HCT116 (cell line): ENCODE measurements at regions not wholly inside any gene's neighbourhood (a gene's known extent, or its start where the extent isn't known, plus 50 kb on each side); places are given as distances from the start of the nearest gene placed in this dataset.

Experiments
- ATAC-seq: fragments of 200-7000 bp; cut with Tn5 transposase; 2 replicates; pipeline ENCODE4 v1.9.1; 2020; ENCODE audit warnings: mild to moderate bottlenecking, moderate library complexity
- BruUV-seq: library from RNA; stranded (reverse); fragments of 400-500 nt; replicated peaks from 2 replicates; lab custom pipeline; 2021; lab: Mats Ljungman, UMichigan
- CTCF ChIA-PET: fragments of 300-600 bp; sonication (Branson Sonifier 250); formaldehyde crosslinking; loops from one replicate; lab custom pipeline; 2021; ENCODE audit warnings: antibody characterized with exemption; lab: Charles Lee
- POLR2A ChIA-PET: fragments of 300-600, 350-600 bp; sonication (Branson Sonifier 250); formaldehyde crosslinking; loops from one replicate; lab custom pipeline; 2021; ENCODE audit warnings: antibody characterized with exemption; lab: Charles Lee
- RAD21 ChIA-PET, 2 experiments: fragments of 300-600 bp; sonication (Branson Sonifier 250); formaldehyde crosslinking; loops; one replicate each; lab custom pipeline; 2023; ENCODE audit warnings: low total read pairs in 2 of 2; ENCODE audit not compliant: uncharacterized antibody in 2 of 2, unreplicated experiment in 2 of 2, low non-redundant PET in 1 of 2; lab: Charles Lee
- DNase-seq: peaks from one replicate; pipeline ENCODE4 v3.0.0-alpha.2; 2010; ENCODE audit warnings: low read depth, low spot score
- H2AFZ ChIP-seq: fragments of 200-600 bp; shearing (Covaris generic), sonication (generic); 2 replicates; pipeline ENCODE4 v1.6.1; 2017; ENCODE audit warnings: low read depth, mixed run types, mixed read lengths, antibody characterized with exemption, low read length; ENCODE audit not compliant: poor library complexity, severe bottlenecking
- H3K27ac ChIP-seq: 2 replicates; pipeline ENCODE4 v1.5.1; 2012; ENCODE audit warnings: low read depth, low read length
- H3K27me3 ChIP-seq: fragments of 200-600 bp; sonication (generic); 2 replicates; pipeline ENCODE4 v1.6.1; 2016; ENCODE audit warnings: mixed run types, low read length, mixed read lengths; ENCODE audit not compliant: insufficient read depth
- H3K36me3 ChIP-seq, 2 experiments: fragments of 200-500 bp in 1 of 2; fragments of 200-600 bp in 1 of 2; sonication (Bioruptor generic) in 1 of 2; sonication (generic) in 1 of 2; 2 replicates each; pipeline versions ENCODE4 v1.5.1 to v1.6.1; 2014 to 2016; ENCODE audit warnings: low read length in 2 of 2, inconsistent platforms in 1 of 2, mixed read lengths in 1 of 2, mixed run types in 1 of 2; ENCODE audit not compliant: insufficient read depth in 2 of 2, control insufficient read depth in 1 of 2
- H3K4me1 ChIP-seq, 2 experiments: fragments of 200-600 bp in 1 of 2; sonication (generic) in 1 of 2; 2 replicates each; pipeline versions ENCODE4 v1.5.1 to v1.6.1; 2012 to 2017; ENCODE audit warnings: low read length in 2 of 2, inconsistent platforms in 1 of 2, mild to moderate bottlenecking in 1 of 2, mixed read lengths in 1 of 2, mixed run types in 1 of 2, moderate library complexity in 1 of 2; ENCODE audit not compliant: insufficient read depth in 2 of 2, control insufficient read depth in 1 of 2
- H3K4me2 ChIP-seq: fragments of 200-600 bp; sonication (generic); 2 replicates; pipeline ENCODE4 v1.6.1; 2017; ENCODE audit warnings: mixed run types, low read length, mixed read lengths
- H3K4me3 ChIP-seq, 2 experiments: fragments of 200-600 bp in 1 of 2; sonication (generic) in 1 of 2; replicated peaks in 1 of 2; 2 replicates each; pipeline ENCODE4 v1.5.1; 2011 to 2016; ENCODE audit warnings: low read length in 2 of 2, control low read depth in 1 of 2, low read depth in 1 of 2, mild to moderate bottlenecking in 1 of 2, mixed read lengths in 1 of 2, mixed run types in 1 of 2
- H3K79me2 ChIP-seq: fragments of 200-600 bp; sonication (generic); 2 replicates; pipeline ENCODE4 v1.6.1; 2017; ENCODE audit warnings: mild to moderate bottlenecking, mixed run types, low read length, moderate library complexity, mixed read lengths; ENCODE audit not compliant: insufficient read depth
- H3K9ac ChIP-seq: fragments of 200-600 bp; sonication (generic); 2 replicates; pipeline ENCODE4 v1.6.1; 2016; ENCODE audit warnings: low read length, mixed read lengths
- H3K9me2 ChIP-seq: fragments of 200-600 bp; sonication (generic), shearing (Covaris generic); 2 replicates; pipeline ENCODE4 v1.6.1; 2017; ENCODE audit warnings: mixed run types, mild to moderate bottlenecking, moderate library complexity; ENCODE audit not compliant: insufficient read depth
- H3K9me3 ChIP-seq, 2 experiments: fragments of 200-500 bp in 1 of 2; fragments of 200-600 bp in 1 of 2; sonication (Bioruptor generic) in 1 of 2; sonication (generic) in 1 of 2; 2 replicates each; pipeline ENCODE4 v1.6.1; 2014 to 2017; ENCODE audit warnings: low read length in 2 of 2, mixed read lengths in 2 of 2, inconsistent platforms in 1 of 2, low read depth in 1 of 2, mild to moderate bottlenecking in 1 of 2, mixed run types in 1 of 2, moderate library complexity in 1 of 2; ENCODE audit not compliant: control insufficient read depth in 1 of 2, insufficient read depth in 1 of 2
- H4K20me1 ChIP-seq: fragments of 200-600 bp; sonication (generic), shearing (Covaris generic); 2 replicates; pipeline ENCODE4 v1.6.1; 2017; ENCODE audit warnings: mixed run types, mild to moderate bottlenecking, moderate library complexity; ENCODE audit not compliant: insufficient read depth
- CBX3 ChIP-seq: IDR thresholded peaks from 2 replicates; pipeline ENCODE4 v1.6.1; 2012; ENCODE audit warnings: low read depth
- CEBPB ChIP-seq: IDR thresholded peaks from 2 replicates; pipeline ENCODE4 v1.6.1; 2012; ENCODE audit warnings: low read depth
- EGR1 ChIP-seq: IDR thresholded peaks from 2 replicates; pipeline ENCODE4 v1.6.1; 2012; ENCODE audit warnings: low read depth
- FOSL1 ChIP-seq: IDR thresholded peaks from 2 replicates; pipeline ENCODE4 v1.6.1; 2012; ENCODE audit warnings: low read depth
- JUND ChIP-seq: IDR thresholded peaks from 2 replicates; pipeline ENCODE4 v1.6.1; 2012
- POLR2AphosphoS5 ChIP-seq: IDR thresholded peaks from 2 replicates; pipeline ENCODE4 v1.6.1; 2011; ENCODE audit warnings: mild to moderate bottlenecking, low read depth, low read length, moderate library complexity
- RAD21 ChIP-seq: IDR thresholded peaks from 2 replicates; pipeline ENCODE4 v1.6.1; 2012; ENCODE audit warnings: low read depth, mild to moderate bottlenecking
- TCF7L2 ChIP-seq: IDR thresholded peaks from 2 replicates; pipeline ENCODE4 v1.7.0; 2011; ENCODE audit warnings: borderline replicate concordance, inconsistent platforms; ENCODE audit not compliant: insufficient read depth, insufficient read length; ENCODE audit errors: extremely low read depth
- ZNF274 ChIP-seq: fragments of 200-500 bp; sonication (Bioruptor generic); IDR thresholded peaks from 2 replicates; pipeline ENCODE4 v1.6.1; 2014; ENCODE audit warnings: mild to moderate bottlenecking, low read depth, low read length, inconsistent platforms
- intact Hi-C: fragments of 100-400 bp; cut with micrococcal nuclease; formaldehyde crosslinking; loops from 2 replicates; pipeline ENCODE4 v1.10.0; 2022
- TF ChIP-seq, protein P1 (sequence below): IDR thresholded peaks from 2 replicates; pipeline ENCODE4 v1.6.1; 2012; ENCODE audit warnings: low read depth
- TF ChIP-seq, protein P2 (sequence below): IDR thresholded peaks from 2 replicates; pipeline ENCODE4 v1.6.1; 2011; ENCODE audit warnings: mild to moderate bottlenecking, low read length, moderate library complexity; ENCODE audit not compliant: insufficient replicate concordance; ENCODE audit errors: extremely low read depth
- TF ChIP-seq, protein P3 (sequence below), 3 experiments: fragments of 200-600 bp in 1 of 3; sonication (generic) in 1 of 3; IDR thresholded peaks in 2 of 3; conservative IDR thresholded peaks in 1 of 3; 2 replicates each; pipeline ENCODE4 v1.5.1; 2012 to 2017; ENCODE audit warnings: low read depth in 2 of 3, low read length in 2 of 3, antibody characterized with exemption in 1 of 3, borderline replicate concordance in 1 of 3, control low read depth in 1 of 3, mild to moderate bottlenecking in 1 of 3, mixed read lengths in 1 of 3, mixed run types in 1 of 3, moderate library complexity in 1 of 3; ENCODE audit not compliant: insufficient read depth in 1 of 3

DNA sequence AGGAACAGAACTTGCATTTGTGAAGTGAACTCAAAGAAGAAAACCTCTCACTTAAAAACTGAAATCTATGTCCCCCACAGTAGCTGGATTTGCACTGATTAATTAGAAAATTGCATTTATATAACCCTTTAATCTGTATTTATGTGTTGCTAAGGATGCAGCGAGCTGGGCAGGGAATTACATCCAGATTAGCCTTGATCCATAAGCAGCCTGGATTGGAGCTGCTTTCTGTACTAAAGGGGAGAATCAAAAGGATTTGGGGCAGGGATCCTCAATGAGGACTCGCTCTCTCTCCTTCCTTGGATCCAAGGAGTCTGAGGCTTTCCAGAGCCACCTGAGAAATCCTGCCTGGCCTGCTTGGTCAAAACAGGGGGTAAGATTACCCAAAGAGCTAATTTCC is 125.9 kb downstream of the TLE3 start:
- H3K27ac ChIP-seq = no peak overlapping the region
- H3K4me3 ChIP-seq = no peak overlapping the region
- H3K4me1 ChIP-seq = no peaks in the 10 kb centered on the region
- H3K9me2 ChIP-seq = no peaks in the 10 kb centered on the region
- ChIA-PET CTCF (interaction anchor here (1.4 kb wide), 1 partner anchor 396 kb away, joined by 3 read pairs; no protein-coding TSS in a partner anchor), POLR2A (no interaction called here), RAD21 (no interaction called here)
- H4K20me1 ChIP-seq = no peaks in the 10 kb centered on the region
- BruUV-seq = no TSS peak
- H3K79me2 ChIP-seq = no peaks in the 10 kb centered on the region
- intact Hi-C loops = no loop called here
- peaks cover 58% of the 10 kb centered on the region for H3K27me3 ChIP-seq
- no peak overlapping the region for H3K9ac ChIP-seq
- H2AFZ ChIP-seq = no peak overlapping the region
- no peak overlapping the region for H3K4me2 ChIP-seq
- TF ChIP-seq RAD21 (no peak), ZNF274 (no peak), FOSL1 (no peak), CBX3 (no peak), EGR1 (no peak), TCF7L2 (no peak), JUND (no peak), POLR2AphosphoS5 (no peak), CEBPB (no peak)
- TF ChIP-seq, protein P1, sequence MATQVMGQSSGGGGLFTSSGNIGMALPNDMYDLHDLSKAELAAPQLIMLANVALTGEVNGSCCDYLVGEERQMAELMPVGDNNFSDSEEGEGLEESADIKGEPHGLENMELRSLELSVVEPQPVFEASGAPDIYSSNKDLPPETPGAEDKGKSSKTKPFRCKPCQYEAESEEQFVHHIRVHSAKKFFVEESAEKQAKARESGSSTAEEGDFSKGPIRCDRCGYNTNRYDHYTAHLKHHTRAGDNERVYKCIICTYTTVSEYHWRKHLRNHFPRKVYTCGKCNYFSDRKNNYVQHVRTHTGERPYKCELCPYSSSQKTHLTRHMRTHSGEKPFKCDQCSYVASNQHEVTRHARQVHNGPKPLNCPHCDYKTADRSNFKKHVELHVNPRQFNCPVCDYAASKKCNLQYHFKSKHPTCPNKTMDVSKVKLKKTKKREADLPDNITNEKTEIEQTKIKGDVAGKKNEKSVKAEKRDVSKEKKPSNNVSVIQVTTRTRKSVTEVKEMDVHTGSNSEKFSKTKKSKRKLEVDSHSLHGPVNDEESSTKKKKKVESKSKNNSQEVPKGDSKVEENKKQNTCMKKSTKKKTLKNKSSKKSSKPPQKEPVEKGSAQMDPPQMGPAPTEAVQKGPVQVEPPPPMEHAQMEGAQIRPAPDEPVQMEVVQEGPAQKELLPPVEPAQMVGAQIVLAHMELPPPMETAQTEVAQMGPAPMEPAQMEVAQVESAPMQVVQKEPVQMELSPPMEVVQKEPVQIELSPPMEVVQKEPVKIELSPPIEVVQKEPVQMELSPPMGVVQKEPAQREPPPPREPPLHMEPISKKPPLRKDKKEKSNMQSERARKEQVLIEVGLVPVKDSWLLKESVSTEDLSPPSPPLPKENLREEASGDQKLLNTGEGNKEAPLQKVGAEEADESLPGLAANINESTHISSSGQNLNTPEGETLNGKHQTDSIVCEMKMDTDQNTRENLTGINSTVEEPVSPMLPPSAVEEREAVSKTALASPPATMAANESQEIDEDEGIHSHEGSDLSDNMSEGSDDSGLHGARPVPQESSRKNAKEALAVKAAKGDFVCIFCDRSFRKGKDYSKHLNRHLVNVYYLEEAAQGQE = no peak
- TF ChIP-seq, protein P2, sequence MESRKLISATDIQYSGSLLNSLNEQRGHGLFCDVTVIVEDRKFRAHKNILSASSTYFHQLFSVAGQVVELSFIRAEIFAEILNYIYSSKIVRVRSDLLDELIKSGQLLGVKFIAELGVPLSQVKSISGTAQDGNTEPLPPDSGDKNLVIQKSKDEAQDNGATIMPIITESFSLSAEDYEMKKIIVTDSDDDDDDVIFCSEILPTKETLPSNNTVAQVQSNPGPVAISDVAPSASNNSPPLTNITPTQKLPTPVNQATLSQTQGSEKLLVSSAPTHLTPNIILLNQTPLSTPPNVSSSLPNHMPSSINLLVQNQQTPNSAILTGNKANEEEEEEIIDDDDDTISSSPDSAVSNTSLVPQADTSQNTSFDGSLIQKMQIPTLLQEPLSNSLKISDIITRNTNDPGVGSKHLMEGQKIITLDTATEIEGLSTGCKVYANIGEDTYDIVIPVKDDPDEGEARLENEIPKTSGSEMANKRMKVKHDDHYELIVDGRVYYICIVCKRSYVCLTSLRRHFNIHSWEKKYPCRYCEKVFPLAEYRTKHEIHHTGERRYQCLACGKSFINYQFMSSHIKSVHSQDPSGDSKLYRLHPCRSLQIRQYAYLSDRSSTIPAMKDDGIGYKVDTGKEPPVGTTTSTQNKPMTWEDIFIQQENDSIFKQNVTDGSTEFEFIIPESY = no peak
- TF ChIP-seq, protein P3, sequence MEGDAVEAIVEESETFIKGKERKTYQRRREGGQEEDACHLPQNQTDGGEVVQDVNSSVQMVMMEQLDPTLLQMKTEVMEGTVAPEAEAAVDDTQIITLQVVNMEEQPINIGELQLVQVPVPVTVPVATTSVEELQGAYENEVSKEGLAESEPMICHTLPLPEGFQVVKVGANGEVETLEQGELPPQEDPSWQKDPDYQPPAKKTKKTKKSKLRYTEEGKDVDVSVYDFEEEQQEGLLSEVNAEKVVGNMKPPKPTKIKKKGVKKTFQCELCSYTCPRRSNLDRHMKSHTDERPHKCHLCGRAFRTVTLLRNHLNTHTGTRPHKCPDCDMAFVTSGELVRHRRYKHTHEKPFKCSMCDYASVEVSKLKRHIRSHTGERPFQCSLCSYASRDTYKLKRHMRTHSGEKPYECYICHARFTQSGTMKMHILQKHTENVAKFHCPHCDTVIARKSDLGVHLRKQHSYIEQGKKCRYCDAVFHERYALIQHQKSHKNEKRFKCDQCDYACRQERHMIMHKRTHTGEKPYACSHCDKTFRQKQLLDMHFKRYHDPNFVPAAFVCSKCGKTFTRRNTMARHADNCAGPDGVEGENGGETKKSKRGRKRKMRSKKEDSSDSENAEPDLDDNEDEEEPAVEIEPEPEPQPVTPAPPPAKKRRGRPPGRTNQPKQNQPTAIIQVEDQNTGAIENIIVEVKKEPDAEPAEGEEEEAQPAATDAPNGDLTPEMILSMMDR (IDR thresholded peaks at IDR 0.05 in 2 of 3, conservative IDR thresholded peaks at IDR 0.05 in 1 of 3; ENCODE audit: borderline replicate concordance in 1 of 3, insufficient read depth in 1 of 3, low read depth in 2 of 3, low read length in 2 of 3) = no peak
- ATAC-seq = no peak
- H3K9me3 ChIP-seq = no peaks in the 10 kb centered on the region
- no peaks in the 10 kb centered on the region for H3K36me3 ChIP-seq
- DNase-seq = no peak
